ENCODE measurements at regions not wholly inside any gene's neighbourhood (a gene's known extent, or its start where the extent isn't known, plus 50 kb on each side); places are given as distances from the start of the nearest gene placed in this dataset.
"Not testable (repeated sequence)": the region's sequence is repeated elsewhere in the genome, so short reads cannot be mapped to it uniquely, and the experiment has no call there.

DNA sequence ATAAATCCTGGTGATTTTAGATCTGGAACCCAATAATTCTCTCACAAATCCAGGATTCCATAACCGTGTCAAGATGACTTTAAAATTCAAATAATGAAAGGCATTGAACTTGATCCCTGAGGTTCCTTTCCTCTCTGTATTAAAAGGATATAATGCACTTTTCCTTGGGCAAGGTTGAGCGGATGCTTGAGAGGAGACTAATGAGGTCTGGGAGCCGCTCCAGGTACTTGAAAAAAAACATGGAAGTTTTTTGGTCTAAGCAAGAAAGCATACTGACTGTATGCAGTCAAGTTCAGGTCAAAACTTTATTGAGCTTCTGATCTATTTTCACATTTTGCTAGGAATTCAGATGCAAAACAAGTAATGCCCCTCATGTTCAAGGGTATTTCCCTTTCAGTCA, 318.5 kb downstream of the RAD51AP2 start:
- DNase-seq (ENCODE audit: low spot score), result no peak

DNA sequence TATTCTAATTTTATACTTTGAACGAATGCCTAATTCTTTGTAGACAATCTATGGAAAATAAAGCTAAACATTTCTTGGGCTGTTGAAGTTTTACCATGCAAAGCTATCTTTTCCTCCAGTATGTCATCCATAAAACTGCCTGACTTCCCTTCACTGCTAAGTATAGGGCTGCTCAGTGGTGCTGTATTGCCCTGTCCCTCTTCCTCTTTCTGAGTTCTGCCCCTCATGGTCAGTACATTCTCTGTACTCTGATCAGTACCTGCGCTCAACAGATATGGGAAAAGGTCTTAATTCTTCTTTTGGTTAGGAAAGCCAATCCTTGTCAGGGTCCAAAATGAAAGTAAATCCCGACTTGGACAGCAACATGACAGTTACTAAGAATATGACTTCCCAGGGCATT, 321.9 kb downstream of the RAD51AP2 start:
- DNase-seq (ENCODE audit: low spot score), result no peak

DNA sequence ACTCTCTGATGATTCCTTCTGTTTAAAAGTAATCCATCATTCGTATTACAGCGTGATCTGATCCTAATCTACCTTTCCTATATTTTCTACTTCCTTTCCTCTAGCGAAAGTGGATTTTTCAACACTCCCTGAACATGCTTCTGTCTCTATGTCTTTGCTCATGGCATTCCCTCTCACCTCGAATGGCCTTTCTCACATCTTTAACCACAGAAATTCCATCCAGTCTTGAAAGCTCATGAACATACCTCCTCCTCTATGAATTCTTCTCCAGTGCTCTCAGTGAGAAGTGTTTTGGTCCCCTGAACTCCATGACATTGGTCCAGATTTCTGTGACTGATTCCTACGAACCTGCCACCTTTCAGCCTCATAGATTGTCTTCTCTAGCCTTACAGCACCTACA, 323.2 kb downstream of the RAD51AP2 start:
- no peak for DNase-seq (ENCODE audit: low spot score)

DNA sequence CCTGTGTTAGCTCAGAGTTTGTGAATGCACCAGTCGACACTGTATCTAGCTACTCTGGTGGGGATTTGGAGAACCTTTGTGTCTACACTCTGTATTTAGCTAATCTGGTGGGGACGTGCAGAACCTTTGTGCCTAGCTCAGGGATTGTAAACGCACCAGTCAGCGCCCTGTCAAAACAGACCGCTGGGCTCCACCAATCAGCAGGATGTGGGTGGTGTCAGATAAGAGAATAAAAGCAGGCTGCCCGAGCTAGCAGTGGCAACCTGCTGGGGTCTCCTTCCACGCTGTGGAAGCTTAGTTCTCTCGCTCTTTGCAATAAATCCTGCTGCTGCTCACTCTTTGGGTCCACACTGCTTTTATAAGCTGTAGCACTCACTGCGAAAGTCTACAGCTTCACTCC, 324.2 kb downstream of the RAD51AP2 start:
- no peak for DNase-seq (ENCODE audit: low spot score)

DNA sequence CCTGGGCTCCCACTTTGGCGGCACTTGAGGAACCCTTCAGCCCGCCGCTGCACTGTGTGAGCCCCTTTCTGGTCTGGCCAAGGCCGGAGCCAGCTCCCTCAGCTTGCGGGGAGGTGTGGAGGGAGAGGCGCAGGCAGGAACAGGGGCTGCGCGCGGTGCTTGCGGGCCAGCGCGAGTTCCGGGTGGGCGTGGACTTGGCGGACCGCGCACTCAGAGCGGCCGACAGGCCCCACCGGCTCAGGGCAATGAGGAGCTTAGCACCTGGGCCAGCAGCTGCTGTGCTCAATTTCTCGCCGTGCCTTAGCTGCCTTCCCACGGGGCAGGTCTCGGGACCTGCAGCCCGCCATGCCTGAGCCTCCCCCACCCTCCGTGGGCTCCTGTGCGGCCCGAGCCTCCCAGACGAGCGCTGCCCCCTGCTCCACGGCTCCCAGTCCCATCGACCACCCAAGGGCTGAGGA, 324.8 kb downstream of the RAD51AP2 start:
- not testable (repeated sequence) for DNase-seq (ENCODE audit: low spot score)

DNA sequence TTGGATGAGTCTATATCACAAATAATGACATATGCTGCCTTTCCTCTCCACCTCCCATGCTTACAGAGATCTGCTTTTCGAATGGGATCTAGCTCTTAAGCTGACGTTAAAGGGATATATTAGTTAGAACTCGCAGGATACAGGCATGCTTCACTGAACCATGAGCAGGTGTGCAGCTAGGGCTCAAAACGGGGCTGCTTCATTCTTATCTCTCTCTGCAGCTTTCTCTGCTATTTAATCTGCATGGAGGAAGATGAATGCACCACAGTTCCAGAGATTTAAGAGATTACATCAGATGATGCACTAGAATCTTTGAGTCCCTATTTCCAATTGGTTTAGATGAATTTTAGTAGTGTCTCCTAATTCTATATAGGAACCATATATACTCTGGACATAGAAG, 327.0 kb downstream of the RAD51AP2 start:
- DNase-seq (ENCODE audit: low spot score), result no peak

DNA sequence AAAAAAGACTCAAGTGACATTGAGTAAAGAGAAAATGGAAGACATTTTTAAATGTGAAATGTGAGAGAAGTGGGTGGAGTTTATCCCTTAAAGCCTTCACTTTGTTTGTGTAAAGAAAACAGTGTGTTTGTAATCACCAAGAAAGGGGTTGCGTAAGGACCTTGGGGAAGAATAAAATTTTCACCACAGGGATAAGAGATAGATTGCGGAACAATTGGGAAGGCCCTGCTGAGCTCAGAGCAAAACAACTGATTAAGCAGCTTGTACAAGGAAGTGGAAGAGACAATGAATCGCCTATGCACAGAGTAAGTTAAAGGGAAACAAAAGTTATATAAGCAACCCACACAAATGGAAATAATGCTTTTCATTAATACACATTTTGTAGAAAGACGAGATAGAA, 327.7 kb downstream of the RAD51AP2 start:
- no peak for DNase-seq (ENCODE audit: low spot score)

DNA sequence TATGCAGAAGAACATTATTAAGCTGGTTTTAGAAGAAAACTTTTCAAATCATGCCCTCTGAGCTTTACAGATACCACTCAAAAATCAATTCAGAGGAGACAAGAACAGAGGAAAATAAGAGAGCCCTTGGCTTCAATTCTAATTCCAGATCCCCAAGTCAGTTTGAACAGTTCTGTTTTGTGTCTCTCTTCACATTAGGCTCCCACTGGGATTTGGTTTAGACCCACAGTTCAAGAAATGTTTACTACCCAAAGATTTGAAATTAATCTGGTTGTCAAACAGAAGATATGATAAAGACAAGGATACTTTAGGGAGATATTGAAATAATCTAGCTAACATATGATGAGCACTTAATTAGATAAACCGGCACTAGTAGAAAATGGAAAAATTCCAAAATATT, 329.5 kb downstream of the RAD51AP2 start:
- no peak for DNase-seq (ENCODE audit: low spot score)

DNA sequence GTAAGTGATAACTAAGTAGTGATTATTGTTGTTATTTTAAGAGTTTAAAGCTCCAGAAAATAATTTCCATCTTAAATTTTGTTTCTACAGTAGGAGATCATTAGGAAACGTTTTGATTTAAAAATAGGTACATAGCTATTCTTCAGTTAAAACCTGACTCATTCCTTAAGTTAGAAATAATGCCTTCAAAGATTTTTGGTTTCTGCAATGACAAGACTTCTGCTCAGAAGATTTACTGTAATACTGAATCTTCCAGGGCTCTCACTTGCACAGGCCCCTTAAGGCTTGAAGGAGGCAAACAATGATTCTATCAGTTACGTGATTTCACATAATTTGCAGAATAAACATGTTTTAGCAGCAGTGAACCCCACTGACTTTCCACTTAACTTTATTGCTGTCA, 333.7 kb downstream of the RAD51AP2 start:
- DNase-seq (ENCODE audit: low spot score), result no peak

DNA sequence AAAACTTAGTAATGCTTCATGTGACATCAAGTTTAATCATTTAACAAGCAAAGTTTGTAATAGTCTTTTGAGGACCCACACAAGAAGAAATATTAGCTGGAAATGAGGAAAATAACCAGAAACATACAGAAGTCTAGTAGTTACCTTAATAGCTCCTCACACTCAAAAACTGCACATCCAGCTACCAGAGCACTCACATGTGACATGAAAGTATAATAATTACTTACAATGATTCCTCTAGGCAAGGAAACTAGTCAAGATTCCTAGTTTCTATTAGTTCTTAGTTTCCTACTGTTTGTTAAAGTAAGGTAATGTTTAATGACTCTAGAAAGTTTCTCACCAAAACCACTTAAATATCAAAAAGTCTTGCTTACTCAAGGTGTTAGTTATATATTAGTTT, 335.8 kb downstream of the RAD51AP2 start:
- DNase-seq (ENCODE audit: low spot score), result no peak

DNA sequence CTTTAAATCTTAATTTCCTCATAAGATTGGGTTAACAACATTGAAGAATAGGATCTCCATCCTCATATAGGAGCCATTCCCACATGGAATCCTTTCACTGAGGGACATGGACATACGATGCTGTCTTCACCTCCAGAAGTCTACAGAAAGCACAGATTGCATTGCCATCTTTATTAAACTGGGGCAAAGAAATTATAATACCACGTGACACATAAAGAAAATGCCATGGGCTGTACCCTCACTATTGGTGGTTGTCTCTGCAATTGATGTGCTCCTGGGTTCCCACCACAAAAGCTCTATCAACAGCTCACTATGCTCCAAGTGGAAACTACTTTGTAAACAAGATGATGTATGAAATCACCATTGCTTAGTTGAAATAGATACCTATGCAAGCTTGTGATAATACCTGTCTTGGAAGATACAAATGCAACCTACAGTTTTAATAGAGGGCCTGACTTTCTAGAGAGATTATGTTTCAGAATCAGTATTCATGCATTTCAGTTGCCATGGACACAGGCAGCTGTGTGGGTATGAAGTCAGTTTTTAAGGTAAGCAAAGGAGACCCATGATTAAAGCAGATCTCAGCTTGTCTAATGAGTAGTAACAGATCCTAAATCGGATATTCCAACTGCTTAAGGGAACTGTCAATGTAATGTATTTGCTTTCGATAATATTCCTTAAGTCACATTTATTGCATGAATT, 337.0 kb downstream of the RAD51AP2 start:
- DNase-seq (ENCODE audit: low spot score), result no peak

DNA sequence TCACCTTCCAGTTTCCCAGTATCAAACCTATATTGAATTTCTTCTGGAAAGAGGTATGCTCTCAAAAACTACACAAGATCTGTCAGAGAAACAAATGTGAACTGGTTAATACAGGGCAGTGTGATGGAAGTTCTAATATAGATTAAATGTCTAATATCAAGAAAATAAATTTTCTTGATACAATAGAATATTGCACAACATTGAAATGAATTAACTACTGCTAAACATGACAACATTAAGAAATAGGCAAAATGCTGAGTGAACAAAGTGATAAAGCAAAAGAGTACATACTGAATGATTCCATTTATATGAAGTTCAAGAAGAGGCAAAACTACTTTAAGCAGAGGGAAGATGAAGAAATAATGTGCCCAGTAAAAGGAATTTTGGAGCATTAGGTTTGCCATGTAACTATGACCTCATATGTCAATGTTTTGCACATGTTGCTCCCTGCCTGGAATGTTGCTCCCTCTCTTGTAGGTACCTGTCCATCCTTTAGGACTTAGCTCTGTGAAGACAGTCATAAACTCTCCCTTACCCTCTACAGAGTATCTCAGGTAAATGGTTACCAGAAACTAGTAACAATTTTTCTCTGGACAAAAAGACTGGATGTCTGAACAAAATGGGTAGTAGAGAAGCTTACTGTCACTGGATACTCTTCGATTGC, 339.0 kb downstream of the RAD51AP2 start:
- no peak for DNase-seq (ENCODE audit: low spot score)

DNA sequence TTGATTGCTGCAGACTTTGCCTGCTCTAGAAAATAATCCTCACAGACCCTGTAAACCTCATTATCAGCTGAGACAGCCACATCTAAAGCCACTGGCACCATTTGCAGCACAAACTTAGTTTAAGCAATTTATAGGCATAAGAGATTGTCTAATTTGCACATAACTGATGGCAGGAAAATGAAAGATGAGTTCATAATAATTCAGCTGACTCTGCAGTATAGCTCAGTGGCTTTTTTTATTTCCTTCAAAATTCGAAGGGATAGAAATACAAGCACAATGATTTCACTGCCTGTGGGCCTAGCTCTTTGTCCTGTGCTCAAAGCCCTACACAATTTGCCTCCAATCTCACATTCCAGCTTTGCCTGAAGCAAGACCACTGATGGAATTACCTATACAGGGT, 341.2 kb downstream of the RAD51AP2 start:
- DNase-seq (ENCODE audit: low spot score), result no peak

DNA sequence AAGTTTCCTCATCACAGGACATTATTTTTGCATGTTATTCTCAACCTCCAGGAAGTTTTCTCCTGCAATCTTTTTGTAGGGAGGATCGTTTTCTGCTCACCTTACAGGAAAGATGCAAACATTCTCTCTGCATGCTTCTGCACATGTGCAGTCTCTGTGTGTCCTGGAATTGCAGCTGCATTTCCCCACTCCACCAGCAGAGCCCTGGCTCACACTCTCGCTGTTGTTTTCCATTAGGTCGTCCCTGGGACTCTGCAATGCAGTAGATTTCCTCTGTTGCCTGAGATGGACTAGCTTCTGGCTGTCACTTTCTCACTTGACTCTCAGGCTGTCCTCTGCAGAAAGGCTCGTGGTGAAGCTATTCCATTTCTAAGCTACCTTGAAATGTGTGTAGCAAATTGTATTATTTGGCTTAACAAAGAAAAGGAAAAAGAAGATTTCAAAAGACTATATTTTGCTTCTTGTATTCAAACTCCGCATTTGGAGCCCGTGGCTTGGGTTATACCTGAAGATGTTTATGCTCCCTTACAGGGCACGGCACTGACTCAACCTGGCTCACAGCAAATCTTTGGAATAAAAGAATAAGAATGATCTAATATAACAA, 346.7 kb downstream of the RAD51AP2 start:
- DNase-seq (ENCODE audit: low spot score), result no peak

DNA sequence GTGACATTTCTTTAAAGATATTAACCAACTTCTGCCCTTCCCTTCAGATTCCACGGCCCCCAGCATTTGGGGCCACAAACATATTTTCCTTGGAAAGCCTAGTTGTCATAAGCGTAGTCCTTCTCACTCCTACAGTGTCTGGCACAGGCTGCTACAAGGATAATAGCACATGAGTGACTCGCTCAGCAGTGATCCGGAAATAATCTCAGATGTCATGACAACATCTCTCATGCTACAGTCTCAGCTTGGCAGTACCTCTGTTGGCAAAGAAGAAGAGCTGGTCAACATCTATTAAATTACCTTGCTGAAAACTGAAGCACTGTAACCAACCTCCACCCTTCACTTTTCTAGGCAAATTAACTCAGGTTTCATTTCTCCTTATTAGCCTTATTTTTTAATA, 351.7 kb downstream of the RAD51AP2 start:
- no peak for DNase-seq (ENCODE audit: low spot score)

DNA sequence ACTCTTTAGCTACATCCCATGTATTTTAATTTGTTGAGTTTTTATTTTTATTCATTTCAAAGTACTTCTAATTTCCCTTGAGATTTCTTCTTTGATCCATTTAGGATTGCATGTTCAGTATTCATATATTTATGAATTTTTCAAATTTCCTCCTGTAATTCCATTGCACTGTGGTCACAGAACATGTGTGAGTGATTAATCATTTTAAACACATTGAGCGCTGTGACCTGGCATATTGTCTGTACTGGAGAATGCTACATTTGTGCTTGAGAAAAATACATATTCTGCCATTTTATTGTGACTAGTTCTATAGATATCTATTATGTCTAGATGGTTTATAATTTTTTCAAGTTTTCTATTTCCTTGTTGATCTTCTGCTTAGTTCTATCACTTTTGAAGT, 353.7 kb downstream of the RAD51AP2 start:
- no peak for DNase-seq (ENCODE audit: low spot score)

DNA sequence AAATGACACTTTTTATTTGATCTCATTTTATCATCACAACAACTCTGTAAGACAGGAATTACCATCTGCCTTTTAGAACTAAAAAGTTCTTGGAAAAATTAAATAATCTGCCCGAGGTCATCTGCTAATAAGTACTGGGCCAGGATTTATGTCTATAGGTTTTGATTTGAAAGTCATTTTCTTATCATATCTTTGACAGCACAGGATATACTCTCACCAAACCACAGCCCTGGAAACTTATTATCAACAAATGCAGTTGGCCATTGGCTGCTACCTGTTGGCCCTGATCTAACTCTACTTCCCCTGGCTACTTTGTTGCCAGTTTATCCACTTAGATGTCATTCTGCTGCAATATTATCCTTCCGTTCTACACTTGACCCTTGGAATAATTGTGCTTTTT, 354.6 kb downstream of the RAD51AP2 start:
- DNase-seq (ENCODE audit: low spot score), result no peak

DNA sequence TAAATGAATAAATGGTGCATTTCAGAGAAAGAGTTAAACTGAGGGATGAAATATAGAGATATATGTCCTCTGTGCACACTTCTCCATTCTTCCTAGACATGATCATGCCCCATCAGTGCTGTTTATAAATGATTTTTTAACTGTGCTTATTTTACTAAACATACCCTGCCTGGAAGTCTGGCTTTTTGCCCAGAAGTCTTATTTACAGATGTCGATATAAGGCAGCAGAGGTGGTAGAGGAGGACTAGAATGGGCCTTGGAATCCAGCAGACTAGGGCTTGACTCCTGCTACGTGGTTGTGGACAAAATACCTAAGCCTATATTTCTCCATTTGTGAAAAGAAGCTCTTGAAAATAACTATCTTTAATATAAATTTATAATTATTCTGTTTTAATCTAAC, 355.5 kb downstream of the RAD51AP2 start:
- DNase-seq (ENCODE audit: low spot score), result no peak

DNA sequence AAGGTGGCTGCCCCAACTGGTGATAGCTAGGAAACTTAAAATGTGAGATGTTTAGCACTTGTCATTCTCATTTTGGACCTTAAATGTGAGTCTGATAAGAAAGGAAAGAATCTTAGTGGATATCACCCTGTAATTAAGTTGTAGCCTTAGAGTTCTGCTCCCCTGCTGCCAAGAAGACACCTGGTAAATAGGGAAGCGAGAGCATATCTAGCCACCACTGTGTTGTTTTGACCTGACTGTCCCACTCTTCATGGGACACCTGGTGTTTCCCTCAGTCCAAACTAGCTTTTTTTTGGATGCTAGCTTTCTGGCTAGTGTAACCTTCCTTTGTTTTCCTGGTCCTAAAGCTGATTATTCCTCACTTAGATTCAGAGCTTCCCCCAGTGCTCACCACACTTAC, 357.6 kb downstream of the RAD51AP2 start:
- DNase-seq (ENCODE audit: low spot score), result no peak

DNA sequence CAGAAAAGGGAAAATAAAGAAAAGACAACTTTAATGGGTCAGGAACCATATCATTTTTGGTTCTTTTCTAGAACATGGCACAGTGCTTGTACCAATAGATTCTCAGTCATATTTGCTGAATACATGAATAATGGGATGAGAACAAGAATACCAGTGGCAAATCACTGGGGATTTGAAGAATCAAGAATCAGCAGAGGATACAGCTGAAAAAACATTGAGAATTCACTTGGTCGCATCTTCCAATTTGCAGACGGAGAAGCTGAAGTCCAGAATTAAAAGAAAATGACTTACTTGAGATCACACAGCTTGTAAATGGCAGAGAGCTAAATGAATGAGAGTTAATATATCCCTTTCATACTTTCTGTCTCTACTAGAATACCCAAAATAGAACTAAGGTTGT, 362.2 kb downstream of the RAD51AP2 start:
- no peak for DNase-seq (ENCODE audit: low spot score)

DNA sequence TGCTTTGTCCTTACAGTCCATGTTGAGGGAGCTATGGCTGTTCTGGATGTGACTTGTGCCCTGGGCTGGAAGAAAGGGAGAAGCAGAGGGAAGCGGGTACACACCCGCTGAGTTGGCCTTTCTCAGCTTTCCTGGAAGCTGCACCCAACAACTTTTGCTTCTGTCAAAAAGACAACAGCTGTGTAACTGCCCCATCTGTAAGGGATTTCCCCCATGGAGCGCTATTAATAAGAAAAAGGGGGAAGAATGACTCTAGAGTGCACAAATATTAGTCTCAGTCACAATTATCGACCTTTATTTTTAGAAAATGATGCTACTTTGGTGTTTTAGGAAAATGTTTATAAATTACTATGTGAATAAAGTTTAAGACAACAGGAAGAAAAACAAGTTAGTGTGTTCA, 368.3 kb downstream of the RAD51AP2 start:
- no peak for DNase-seq (ENCODE audit: low spot score)

DNA sequence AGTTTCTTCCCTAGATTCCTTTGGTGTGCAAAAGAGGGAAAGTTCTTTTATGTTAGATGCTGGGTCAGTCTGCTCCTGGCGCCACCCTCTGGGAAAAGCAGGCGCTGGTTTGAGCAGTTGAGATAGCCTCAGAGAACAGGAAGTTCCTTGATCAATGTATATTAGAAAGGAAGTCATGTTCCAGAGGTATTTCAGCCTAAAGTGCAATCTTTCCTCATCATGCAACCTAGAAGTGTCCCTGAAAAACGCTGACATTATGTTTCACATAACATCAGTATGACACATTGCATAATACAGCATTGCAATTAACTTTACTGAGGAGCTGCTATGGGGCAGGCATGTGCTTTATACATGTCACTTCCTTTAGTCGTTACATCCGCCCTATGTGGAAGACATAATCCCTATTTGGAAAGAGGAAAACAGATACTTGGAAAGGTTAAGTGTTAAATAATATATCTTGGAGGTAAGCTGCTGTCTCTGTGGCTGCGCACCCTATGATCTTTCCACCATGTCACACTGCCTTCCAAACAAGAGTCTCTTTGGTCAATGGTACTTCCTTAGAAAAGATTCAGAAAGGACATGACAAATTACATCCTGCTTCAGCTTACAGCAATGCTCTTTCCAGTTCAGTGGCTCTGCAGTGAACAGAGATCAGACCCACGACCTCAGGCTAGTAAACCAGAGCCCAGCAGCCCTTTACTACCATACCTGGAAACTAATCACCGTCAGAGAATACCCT, 369.7 kb downstream of the RAD51AP2 start:
- DNase-seq (ENCODE audit: low spot score), result no peak

Data from mesenteric fat pad (tissue), 1 donor.